GM12872 (cell line): ENCODE measurements at regions not wholly inside any gene's neighbourhood (a gene's known extent, or its start where the extent isn't known, plus 50 kb on each side); places are given as distances from the start of the nearest gene placed in this dataset.

ENCODE experiments used
- TF ChIP-seq, protein P1 (sequence below): IDR thresholded peaks from 3 replicates; pipeline ENCODE4 v1.5.1; 2011; ENCODE audit warnings: low read depth, mild to moderate bottlenecking, low read length, moderate library complexity; ENCODE audit not compliant: insufficient read depth

- TF ChIP-seq, protein P1, sequence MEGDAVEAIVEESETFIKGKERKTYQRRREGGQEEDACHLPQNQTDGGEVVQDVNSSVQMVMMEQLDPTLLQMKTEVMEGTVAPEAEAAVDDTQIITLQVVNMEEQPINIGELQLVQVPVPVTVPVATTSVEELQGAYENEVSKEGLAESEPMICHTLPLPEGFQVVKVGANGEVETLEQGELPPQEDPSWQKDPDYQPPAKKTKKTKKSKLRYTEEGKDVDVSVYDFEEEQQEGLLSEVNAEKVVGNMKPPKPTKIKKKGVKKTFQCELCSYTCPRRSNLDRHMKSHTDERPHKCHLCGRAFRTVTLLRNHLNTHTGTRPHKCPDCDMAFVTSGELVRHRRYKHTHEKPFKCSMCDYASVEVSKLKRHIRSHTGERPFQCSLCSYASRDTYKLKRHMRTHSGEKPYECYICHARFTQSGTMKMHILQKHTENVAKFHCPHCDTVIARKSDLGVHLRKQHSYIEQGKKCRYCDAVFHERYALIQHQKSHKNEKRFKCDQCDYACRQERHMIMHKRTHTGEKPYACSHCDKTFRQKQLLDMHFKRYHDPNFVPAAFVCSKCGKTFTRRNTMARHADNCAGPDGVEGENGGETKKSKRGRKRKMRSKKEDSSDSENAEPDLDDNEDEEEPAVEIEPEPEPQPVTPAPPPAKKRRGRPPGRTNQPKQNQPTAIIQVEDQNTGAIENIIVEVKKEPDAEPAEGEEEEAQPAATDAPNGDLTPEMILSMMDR, result no peak
Measured at GRCh38 chr20:48212806-48213509, 427.7 kb upstream of the SULF2 start.

- TF ChIP-seq, protein P1, result no peak
Measured at GRCh38 chr20:48211847-48212246, 426.6 kb upstream of the SULF2 start.

GRCh38 chr20:48211238-48211637, 426.0 kb upstream of the SULF2 start:
- TF ChIP-seq, protein P1, result no peak

DNA sequence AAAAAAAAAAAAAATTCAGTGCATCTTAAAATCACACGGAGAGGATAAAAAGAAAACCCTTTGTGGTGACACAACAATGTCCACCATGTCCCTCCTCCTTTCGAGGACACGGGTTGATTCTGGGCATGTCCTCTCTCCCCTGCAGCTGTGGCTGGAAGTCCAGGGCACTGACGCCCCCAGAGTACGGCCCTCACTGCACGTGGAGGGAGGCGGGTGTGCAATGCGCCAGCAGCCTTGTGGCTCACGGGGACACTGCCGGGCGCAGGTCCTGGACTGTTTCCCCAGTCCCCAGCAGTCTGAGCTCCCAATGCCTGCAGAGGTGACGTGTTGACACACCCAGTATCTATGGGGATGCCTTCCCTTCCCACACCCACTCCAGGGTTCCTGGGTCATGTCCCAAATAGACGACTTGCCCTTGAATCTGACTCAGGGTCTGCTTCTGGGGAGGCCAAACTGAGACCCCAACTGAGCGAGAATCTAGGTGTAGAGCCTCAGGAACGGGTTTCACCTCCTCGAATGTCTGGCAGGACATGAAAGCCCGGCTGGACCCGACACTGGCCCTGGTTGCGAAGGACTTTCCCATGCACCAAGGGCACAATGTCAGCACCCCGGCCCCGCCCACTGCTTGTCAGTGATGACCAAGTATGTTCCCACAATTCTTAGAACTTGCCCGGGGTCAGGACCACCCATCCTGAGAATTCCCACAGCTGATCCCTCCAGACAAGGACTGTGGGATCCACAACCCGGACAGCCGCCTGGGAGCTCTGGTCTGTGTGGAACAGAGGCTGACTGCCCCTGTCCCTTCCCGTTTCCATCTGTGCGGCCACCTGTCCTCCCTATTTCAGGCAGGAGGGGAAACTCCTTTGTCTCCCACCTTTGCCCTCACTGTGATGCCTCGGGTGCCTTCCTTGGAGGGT, 425.1 kb upstream of the SULF2 start:
- TF ChIP-seq, protein P1, result no peak

- TF ChIP-seq, protein P1, result no peak
Measured at GRCh38 chr20:48209102-48209501, 423.8 kb upstream of the SULF2 start.

- TF ChIP-seq, protein P1, result no peak
Measured at GRCh38 chr20:48208176-48208575, 422.9 kb upstream of the SULF2 start.

DNA sequence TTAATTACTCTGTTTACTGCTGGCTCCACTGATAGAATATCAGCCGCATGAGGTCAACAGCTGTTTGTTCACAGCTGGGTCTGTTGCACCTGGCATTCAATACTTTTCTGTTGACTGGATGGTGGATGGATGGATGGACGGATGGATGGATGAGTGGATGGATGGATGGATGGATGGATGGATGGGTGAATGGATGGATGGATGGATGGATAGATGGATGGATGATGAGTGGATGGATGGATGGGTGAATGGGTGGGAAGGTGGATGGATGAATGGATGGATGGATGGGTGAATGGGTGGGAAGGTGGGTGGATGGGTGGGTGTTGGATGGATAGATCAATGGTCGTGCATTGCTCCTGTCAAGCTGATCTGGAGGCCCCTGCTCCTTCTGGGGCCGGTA, 422.2 kb upstream of the SULF2 start:
- TF ChIP-seq, protein P1, result no peak
